HG03520 (cell line): ENCODE measurements at regions not wholly inside any gene's neighbourhood (a gene's known extent, or its start where the extent isn't known, plus 50 kb on each side); places are given as distances from the start of the nearest gene placed in this dataset.
"Not testable (repeated sequence)": the region's sequence is repeated elsewhere in the genome, so short reads cannot be mapped to it uniquely, and the experiment has no call there.

Experiments
- ATAC-seq: cut with Tn5 transposase; IDR thresholded peaks from one replicate; pipeline ENCODE4 v1.9.1; 2021; ENCODE audit warnings: mild to moderate bottlenecking, moderate library complexity; ENCODE audit not compliant: unreplicated experiment

DNA sequence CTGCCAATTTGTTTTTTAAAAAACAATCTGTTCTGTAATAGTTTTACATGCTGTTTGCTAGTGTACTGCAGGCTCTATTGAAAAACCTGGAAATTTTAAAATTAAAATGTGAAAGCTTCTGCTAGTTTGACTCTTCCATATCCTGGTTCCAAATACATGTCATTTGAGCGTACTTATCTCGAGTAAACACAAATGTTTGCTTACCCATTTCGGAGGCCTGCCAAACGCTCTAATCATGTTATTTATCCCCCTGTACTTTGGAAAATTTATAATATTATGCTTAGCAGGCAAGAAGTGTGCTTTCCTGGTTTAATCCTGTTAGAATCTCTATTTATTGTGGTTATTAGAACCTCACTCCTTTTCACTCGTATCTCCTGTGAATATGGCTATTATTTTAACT, 476.8 kb upstream of the CYLC2 start:
- no peak for ATAC-seq

DNA sequence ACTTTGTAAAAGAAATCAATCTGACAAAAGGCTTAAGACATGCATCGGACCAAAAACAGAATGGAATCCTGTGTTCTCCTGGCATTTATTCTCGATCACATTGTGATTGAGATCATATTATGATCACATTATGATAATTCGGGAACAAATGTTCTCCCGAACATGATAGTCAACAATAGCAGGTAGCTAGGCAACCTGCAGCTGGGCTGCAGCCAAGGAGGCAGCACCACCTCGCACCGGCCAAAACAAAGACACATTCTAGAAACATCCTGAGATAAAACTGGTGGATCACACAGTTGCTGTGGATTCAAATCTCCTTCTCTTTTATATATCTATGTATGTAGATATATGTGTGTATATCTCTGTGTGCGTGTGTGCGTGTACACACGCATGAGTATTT, 480.6 kb upstream of the CYLC2 start:
- ATAC-seq: no peak

DNA sequence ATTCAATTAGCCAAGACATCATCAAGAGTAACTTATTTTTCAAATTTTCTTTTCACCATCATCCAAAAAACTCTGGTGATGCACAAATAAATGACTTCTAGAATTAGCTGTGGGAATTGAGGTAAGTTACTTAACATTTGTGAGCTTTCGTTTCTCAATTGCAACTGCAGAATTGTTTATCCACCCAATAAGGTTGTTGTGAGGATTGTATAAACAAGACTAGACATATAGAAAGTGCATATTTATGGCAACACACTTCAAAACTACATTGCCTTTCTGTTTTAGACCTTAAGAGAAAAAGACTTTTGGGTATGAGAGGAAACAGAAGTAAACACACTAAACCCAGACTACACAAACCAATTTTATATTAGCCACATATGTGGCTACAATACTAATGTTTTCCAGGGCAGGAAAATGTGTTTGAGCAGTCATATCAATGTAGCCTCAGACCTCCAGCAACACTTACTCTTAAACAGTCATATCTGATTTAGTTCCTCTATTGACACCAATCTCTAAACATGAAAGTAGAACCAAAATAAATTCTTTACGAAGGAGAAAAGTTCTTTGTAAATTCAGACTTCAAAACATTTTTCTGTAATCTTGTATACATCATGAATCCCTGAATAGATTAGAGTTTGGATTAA, 488.0 kb upstream of the CYLC2 start:
- ATAC-seq: peak; percentile 72

- ATAC-seq: no peak
These were observed 488.7 kb upstream of the CYLC2 start for GRCh38 chr9:102506406-102506805.

- ATAC-seq: no peak
These were observed 495.7 kb upstream of the CYLC2 start for GRCh38 chr9:102499468-102499867.

GRCh38 chr9:102497709-102498108, 497.4 kb upstream of the CYLC2 start:
- no peak for ATAC-seq

GRCh38 chr9:102486976-102487375, 508.2 kb upstream of the CYLC2 start:
- ATAC-seq: not testable (repeated sequence)

DNA sequence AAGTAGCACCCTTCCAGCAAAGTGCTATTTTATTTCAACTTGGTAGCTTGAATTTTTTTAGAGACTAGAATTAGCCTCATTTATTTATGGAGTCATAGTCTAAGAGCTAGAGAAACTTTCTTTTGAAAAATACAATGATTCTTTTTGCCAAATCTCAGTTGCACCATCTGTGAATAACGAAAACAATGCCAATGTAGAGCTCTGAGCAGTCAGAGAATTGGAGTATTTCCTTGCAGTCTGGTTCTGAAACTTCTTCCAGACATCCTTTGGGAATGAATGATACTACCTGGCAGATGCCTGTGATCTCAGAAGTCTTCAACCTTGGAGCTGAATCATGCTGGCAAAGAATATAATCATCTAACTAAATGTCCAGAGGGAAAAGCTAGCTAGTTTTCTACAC, 511.5 kb upstream of the CYLC2 start:
- no peak for ATAC-seq

DNA sequence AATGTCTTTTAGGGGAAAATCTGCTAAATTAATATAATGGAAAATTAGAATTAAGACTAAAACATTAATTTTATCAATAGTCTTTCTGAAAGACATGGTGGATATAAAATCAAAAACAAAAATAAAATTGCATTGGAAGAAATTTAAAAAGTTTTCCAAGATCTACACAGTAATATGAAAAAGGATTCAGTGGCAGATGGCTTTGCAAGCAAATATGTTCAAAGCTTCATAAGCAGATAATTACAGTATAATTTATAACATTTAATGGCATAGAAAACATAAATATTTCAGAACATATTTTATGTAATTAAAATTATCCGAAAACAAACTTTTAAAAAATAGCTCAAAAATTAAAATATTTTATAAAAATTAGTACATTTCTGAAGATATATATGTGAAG, 512.4 kb upstream of the CYLC2 start:
- ATAC-seq: no peak

DNA sequence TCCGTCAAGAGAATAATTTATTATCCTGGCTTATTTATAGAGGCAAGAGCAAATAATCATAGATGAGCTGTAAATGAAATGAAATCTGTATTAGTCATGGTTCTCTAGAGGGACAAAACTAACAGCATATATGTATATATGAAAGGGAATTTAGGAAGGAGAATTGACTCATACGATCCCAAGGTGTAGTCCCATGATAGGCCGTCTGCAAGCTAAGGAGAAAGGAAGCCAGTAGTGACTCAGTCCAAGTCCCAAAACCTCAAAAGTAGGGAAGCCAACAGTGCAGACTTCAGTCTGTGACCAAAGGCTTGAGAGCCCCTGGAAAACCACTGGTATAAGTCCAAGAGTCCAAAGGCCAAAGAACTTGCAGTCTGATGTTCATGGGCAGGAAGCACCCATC, 515.9 kb upstream of the CYLC2 start:
- ATAC-seq: no peak

DNA sequence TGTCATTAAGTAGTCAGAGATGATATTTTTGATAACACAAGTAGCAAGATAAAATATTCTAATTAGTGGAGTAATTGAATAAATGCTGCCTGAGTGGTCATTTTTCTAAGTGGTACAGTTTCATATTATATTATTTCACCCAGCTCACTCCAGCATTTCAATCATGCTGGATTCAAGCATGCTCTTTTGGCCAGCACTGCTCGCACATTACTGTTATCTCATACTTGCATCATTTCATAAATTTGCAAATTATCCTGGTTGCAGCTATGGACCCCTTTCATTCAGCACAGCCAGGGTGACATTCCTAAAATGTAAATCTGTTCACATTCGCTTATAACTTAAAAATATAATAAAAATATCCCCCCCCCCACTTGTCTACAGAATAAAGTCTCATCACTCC, 520.8 kb upstream of the CYLC2 start:
- no peak for ATAC-seq

DNA sequence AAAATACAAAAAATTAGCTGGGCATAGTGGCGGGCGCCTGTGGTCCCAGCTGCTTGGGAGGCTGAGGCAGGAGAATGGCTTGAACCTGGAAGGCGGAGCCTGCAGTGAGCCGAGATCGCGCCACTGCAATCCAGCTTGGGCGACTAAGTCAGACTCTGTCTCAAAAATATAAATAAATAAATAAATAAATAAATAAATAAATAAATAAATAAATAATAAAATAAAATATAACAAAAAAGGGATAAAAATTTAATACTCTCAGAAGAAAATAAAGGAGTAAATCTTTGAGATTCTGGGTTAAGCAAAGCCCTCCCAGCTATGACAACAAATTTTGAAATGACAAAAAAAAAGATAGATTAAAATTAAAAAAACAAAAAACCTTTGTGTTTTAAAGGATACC, 525.7 kb upstream of the CYLC2 start:
- not testable (repeated sequence) for ATAC-seq

DNA sequence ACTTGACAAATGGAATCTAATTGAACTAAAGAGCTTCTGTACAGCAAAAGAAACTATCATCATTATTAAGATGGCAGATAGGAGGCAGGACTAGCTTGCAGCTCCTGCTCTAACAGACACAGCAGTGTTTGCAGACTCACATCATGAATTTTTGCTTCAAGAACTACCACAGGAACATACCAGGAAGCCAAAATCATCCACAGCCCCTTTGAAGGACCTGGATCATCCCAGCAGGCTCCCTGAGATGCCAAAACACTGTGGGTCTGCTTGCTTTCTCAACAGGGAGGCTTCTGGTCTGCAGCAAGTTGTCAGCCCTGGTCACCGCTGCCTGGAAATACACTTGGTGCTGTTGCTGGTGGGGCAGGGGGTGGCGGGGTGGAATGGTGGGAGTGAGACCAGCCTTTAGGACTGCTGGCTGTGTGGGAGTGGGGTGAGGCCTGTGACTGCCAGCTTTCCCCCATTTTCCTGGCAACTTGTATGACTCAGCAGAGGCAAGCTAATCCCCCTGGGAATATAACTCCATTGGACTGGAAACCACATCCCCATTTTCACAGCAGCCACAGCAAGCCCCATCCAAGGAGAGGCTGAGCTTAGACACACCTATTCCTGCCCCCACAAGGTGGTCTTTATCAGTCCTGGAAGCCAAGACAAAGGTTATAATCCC, 533.8 kb upstream of the CYLC2 start:
- no peak for ATAC-seq

DNA sequence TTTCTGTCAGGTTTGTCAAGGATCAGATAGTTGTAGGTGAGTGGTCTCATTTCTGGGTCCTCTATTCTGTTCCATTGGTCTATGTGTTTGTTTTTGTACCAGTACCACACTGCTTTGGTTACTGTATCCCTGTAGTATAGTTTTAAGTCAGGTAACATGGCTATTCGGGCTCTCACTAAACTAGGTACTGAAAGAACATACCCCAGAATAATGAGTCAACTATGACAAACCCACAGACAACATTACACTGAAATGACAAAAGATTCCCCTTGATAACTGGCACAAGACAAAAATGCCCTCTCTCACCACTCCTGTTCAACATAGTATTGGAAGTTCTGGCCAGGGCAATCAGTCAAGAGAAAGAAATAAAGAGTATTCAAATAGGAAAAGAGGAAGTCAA, 535.3 kb upstream of the CYLC2 start:
- ATAC-seq: no peak

DNA sequence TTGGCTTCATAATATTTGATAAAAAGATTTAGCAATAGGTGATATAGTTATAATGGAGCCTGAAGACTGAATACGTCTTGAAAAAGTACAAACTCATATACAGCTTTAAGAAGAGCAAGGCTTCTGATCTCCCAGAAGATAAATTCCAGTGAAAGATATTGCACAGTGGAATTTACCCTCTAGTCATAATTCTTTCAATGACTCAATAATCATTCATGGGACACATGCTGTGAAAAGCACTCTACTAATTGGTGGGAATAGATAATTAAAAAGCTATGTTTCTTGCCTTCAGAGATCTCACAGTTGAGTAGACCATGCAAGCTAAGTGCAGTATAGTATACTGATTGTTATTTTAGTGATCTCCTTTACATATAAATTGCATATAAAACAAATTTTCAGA, 538.6 kb upstream of the CYLC2 start:
- ATAC-seq: no peak

GRCh38 chr9:102445906-102446305, 549.2 kb upstream of the CYLC2 start:
- no peak for ATAC-seq

DNA sequence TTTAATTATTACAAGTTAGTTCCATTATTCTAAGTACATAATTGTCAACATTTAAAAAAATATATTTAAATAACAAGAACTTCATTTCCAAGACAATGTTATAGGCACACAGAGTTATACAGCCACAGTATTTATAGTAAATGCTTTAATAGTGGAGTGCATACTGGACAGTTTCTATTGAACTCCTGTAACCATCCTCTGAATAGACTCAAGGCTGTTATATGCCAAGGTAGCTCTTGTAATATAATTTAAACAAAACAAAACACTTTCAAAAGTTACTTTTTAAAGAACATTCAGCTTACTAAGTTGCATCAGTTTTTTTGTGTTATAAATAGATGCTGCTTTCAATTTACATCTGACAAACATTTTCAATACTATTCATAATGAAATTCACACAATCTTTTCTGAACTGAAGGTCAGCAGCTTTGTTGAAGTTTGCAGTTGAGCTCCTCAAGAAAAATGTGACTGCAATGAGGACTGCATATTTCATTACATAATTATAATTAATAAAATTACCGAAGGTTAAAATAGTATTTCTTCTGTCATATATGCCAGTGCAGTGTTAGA, 549.9 kb upstream of the CYLC2 start:
- peak; percentile 62 for ATAC-seq

- no peak for ATAC-seq
These were observed 555.5 kb upstream of the CYLC2 start for GRCh38 chr9:102439583-102439982.

- not testable (repeated sequence) for ATAC-seq
These were observed 558.5 kb upstream of the CYLC2 start for GRCh38 chr9:102436599-102436998.

DNA sequence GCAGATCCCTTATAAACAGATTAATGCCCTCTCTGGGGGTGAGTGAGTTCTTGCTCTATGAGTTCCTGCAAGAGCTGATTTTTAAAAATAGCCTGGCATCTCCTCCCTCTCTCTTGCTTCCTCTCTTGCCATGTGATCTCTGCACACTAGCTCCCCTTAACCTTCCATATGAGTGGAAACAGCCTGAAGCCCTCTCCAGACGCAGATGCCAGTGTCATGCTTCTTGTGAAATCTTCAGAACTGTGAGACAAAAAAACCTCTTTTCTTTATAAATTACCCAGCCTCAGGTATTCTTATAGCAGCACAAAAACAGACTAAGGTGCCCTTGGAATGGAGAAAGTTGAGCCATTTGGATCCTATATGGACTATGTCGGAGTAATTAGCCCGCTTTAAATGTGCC, 559.7 kb upstream of the CYLC2 start:
- no peak for ATAC-seq

- ATAC-seq: no peak
These were observed 560.6 kb upstream of the CYLC2 start for GRCh38 chr9:102434545-102434944.

GRCh38 chr9:102428305-102428704, 566.8 kb upstream of the CYLC2 start:
- no peak for ATAC-seq

DNA sequence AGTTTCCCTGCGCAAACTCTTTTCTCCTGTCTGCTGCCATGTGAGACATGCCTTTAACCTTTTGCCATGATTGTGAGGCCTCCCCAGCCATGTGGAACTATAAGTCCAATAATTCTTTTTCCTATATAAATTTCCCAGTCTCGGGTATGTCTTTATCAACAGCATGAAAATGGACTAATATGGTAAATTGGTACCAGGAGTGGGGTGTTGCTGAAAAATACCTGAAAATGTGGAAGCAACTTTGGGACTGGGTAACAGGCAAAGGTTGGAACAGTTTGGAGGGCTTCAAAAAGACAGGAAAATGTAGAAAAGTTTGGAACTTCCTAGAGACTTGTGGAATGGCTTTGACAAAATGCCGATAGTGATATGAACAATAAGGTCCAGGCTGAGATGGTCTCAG, 578.9 kb upstream of the CYLC2 start:
- not testable (repeated sequence) for ATAC-seq
